ENCODE measurements at regions not wholly inside any gene's neighbourhood (a gene's known extent, or its start where the extent isn't known, plus 50 kb on each side); places are given as distances from the start of the nearest gene placed in this dataset.

- TF ChIP-seq CTCF (IDR thresholded peaks at IDR 0.05) (no peak), POLR2A (IDR thresholded peaks at IDR 0.05) (no peak)
Measured at GRCh38 chr22:49107561-49107960, 720.1 kb downstream of the BRD1 start.

All from adrenal gland (tissue), 5 donors.